HG03103 (cell line): ENCODE measurements at regions not wholly inside any gene's neighbourhood (a gene's known extent, or its start where the extent isn't known, plus 50 kb on each side); places are given as distances from the start of the nearest gene placed in this dataset.
"Not testable (repeated sequence)": the region's sequence is repeated elsewhere in the genome, so short reads cannot be mapped to it uniquely, and the experiment has no call there.

Experiments used
- ATAC-seq: cut with Tn5 transposase; IDR thresholded peaks from one replicate; pipeline ENCODE4 v1.9.1; 2021; ENCODE audit warnings: low read depth; ENCODE audit not compliant: unreplicated experiment

DNA sequence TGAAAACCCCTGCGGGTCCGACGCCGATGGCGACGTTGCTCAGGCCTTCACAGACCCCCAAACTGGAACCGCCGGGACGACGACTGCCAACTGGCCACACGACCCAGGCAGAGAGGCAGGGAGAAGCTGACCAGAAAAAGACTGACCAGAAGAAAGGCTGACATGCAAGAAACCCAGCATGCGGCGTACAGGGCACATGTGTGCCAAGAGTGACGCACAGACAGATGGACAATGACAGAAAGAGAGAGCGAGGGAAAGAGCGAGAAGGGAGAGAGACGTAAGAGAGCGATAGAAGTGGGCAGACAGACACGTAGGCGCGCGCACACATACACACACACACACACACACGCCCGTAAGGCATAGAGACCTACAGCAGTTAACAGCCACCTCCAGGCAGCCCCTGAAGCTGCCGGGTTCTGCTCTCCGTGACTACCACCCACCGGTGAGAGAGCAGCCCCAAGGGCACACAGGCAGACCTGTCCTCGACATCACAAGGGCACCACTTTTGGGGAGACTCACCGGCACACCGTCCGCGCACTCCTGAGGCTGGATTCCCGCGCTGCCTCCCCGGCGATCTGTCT is 67.2 kb upstream of the ZNF527 start:
- ATAC-seq, result no peak

GRCh38 chr19:37304190-37304883 is 66.6 kb upstream of the ZNF527 start:
- no peak for ATAC-seq

- ATAC-seq, result no peak
These were observed 66.0 kb upstream of the ZNF527 start for GRCh38 chr19:37304884-37305255.

DNA sequence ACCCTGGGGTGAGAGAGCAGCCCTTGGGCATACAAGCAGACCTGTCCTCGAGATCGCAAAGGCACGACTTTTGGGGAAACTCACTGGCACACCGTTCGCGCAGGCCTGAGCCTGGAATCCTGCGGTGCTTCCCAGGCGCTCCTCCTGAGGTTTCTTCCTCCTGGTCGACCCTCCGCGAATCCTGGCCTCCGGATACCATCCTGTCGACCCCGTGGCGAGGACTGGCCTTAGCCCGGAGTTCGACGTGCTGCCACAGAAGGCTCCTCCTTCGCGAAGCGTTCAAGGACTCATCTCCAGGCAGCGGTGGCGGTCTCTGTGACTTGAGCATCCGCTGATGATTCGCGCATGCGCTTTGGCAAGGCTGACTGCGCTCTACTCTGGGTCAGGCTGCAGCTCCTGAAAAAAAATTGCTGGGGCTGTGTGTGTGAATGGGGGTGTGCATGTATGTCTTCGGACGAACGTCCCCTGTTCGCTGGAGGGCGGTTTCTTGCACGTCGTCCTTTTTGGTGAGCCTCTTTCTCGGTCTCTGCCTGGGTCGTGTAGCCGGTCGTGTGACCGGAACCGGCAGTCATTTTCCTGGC is 64.4 kb upstream of the ZNF527 start:
- no peak for ATAC-seq

GRCh38 chr19:37309834-37310575 is 60.9 kb upstream of the ZNF527 start:
- no peak for ATAC-seq

- not testable (repeated sequence) for ATAC-seq
These were observed 58.2 kb upstream of the ZNF527 start for GRCh38 chr19:37312531-37313334.

- ATAC-seq, result no peak
These were observed 57.6 kb upstream of the ZNF527 start for GRCh38 chr19:37313335-37313627.

- ATAC-seq, result peak; percentile 95
These were observed 53.3 kb upstream of the ZNF527 start for GRCh38 chr19:37317403-37318209.

- ATAC-seq, result not testable (repeated sequence)
These were observed 49.9 kb upstream of the ZNF527 start for GRCh38 chr19:37320988-37321387.
